ENCODE measurements at regions not wholly inside any gene's neighbourhood (a gene's known extent, or its start where the extent isn't known, plus 50 kb on each side); places are given as distances from the start of the nearest gene placed in this dataset.

DNA sequence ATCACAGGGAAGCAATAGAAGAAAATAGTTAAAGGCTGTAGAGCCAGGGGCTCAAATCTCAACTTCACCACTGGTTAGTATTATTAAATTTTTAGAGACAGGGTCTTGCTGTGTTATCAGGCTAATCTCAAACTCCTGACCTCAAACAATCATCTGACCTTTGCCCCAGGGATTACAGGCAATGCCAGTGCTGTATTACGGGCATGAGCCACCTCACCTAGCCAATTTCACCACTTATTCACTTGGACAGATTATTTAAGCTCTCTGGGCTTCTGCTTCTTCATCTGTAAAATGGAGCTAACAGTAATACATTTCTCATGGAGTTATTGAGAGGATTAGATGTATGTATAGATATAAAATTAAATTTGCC, 155.9 kb upstream of the KLF4 start:
- DNase-seq (ENCODE audit: low read depth): no peak

DNA sequence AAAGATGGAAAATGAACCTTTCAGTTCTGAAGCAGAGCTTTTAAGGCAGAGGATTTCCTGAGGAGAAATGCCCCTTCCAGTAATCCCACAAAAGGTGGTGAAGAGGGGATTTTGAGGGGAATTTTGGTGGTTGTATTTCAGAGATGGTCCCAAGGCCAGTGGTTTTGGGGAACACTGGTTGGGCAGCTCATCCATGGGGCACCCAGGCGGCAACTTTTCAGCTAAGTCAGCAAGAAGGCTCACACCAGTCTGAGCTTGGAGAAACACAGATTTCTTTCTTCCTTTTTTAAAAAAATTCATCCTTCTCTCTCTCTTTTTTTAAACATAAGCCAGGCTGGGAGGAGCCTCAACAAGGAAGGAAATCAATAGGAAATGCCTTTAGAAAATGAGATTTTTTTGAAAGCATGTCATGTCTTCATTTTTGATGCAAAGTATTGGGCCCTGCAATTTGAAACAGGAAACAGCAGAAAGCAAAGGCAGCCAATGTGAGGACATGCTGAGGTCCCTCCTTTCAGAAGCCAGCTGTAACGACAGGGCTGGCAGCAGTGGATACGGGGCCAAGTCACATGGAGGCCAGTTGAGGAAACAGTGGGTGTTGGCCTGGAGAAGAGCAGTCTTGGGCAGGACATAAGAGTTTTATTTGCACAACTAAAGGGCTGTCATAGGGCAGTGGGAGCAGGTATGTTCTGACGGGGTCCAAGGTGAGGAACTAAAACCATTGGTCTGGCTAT, 155.3 kb upstream of the KLF4 start:
- no peak for DNase-seq (ENCODE audit: low read depth)

DNA sequence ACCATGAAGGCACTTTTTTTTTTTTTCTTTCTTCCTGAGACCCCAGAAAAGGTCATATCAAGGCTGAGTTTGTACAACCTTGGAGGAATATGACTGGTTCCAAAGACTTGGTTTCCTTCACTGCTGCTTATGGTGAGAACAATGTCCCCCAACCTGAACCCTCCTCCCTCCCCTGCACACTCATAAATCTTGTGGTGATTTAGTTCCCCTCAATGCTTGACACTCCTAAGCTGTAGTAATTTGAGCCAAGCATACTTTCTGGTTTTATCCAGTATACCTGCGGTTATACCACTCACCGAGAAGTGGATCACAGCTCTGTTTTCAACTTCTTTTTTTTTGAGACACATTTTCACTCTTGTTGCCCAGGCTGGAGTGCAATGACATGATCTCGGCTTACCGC, 149.9 kb upstream of the KLF4 start:
- DNase-seq (ENCODE audit: low read depth): no peak

DNA sequence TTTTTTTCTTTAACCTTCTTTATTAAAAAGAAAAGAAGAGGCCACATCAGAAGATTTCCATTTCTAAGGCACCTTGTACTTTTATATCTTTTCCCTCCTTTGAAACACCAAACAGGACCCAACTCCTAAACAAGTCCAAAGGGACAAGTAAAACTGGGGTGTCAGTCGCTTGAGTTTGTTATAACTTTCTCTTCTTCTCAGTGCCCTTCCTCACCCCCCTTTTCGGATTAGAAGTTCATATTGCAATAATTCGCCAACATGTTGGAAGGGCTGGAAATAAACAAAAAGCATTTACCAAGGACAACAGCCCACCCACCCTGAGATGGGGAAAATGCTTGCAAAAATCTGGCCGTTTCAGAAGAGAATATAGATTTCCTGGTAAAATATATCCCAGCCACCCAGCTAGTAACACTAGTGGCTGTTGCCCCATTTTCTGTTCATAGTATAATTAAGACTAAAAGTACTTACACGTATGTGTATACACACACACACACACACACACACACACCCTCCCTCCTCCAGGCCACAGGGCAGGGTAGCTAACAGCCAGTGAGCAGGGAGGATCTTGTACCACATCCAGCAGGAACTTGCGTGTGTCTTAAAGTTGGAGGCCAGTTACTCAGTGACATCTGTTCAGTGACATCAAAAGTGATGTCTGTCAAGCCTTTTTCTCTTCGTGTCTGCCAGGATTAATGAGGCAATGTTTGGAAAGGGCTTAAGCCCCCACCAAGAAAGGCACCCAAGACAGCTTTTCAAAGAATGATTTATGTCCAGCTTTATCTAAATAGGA, 149.1 kb upstream of the KLF4 start:
- DNase-seq (ENCODE audit: low read depth): no peak

DNA sequence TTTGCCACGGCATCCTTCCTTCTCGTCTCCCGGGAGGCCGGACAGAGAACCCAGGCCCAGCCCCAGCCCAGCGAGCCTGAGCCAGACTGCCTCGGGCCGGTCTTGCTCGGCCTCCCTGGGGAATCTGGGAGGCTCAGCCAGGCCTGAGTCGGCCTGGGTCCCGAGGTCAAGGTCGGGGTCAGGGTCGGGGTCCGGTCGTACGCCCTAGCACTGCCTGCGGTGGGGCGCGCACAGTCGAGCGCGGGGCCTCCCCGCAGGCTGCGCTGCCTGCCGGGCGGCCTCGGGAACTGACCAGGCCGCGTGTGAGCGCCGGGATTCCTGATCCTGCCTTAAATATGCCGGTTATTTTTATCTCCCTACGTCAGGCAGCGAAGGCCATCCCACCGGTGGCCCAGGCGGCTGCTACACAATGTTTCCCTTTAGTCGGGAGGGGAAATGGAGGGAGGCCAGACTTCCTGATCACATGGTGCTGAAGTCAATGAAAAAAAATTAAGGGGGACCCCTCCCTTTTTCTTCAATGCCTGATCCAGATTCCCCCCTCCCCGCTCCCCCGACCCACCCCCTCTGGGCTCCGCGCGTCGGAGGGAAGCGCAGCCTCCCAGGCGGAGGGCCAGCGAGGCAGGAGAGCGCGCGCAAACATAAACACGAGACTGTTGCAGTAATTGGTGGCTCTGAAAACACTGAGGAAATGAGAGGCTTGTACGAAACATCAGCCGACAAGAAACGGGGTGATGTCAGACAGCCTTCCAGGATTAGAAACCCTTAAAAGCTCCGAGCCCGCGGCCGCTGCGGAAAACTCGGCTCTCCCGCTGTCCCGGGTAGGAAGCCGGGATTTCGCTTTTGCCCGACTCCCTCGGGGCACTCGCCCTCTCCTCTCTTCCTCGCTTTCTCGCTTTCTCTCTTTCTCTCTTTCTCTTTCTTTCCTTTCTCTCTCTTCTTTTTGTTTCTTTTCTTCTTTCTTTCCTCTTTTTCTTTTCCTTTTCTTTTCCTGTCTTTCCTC, 148.2 kb upstream of the KLF4 start:
- no peak for DNase-seq (ENCODE audit: low read depth)

DNA sequence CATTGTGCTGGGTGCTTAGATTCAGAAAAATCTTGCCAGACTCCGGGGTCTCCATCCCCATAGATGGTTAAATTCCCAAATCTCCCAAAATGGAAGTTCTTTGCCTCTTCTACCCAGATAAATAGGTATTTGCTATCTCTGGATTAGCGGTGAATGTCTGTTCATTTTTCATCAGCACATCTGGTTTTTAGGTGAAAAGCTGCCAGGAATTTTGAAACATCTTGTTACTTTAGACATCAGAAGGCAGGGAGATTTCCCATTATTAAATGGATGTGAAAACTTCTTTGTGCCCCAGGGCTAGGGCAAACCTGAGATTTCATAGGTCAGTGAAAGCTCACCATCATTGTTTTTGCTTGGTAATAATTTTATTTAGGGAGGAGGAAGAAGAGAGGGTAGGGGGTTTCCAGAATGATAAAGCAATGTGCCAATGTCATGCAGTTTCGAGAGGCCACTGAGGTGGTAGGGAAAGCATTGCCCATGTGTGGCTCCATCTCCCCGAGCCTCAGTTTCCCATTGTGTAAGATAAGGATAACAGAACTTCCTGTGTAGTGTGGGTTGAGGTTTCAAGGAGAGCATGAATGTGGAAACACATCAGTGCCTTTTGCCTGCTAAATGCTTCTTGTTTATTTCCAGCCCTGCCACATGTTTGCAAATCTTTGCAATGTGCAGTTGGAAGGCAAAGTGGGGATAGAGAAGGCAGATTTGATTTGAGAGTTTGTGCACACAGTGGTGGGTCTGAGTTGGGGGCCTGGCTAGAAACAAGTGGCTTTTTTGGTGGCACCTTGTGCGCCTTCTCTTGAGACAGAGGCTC, 147.2 kb upstream of the KLF4 start:
- no peak for DNase-seq (ENCODE audit: low read depth)

DNA sequence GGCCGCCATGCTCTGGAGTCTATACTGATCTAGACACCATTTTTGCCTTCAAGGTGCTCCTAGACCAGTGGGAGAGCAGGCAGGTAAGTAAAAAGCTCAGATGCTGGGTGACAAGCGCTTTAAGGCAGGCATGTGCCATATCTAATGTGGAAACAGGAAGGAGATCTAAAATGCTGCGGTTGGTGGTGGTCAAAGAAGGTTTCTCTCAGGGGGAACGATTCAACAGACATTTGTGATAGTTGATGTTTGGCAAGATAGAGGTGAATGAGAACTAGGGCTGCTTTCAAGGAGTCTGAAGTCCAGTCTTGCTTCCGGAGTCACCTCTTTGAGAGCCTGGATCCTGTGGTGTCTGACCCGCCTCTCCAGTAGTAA, 146.2 kb upstream of the KLF4 start:
- DNase-seq (ENCODE audit: low read depth): no peak

DNA sequence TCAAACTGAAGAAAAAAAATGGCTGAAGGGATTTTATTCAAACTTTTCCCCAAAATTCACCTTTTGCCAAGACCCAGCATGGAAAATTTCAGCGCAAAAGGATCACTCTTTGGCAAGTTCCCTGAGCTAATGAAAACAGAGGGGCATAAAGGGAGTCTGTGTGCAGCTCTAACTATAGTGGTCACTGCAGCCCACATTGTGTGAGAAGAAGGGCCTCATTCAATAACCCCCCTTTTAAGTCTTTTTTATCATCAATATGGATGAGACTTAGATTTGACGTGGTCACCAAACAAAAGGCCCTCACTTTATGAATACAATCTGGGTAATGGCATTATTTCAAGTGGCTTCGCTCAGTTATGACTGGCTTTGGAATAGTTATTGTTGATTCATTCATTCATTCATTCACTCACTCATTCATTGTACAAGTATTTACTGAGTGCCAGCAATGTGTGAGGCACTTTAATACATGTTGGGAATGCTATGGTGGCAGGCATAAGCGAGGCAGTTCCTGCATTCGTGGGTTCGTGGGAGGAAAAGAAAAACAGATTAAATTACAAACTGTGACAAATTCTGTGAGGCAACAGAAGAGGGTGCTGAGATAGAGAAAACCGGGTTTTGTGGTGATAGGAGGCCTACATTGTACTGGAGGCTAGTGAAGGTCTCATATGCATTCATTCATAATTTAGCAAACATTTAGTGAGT, 145.7 kb upstream of the KLF4 start:
- no peak for DNase-seq (ENCODE audit: low read depth)

DNA sequence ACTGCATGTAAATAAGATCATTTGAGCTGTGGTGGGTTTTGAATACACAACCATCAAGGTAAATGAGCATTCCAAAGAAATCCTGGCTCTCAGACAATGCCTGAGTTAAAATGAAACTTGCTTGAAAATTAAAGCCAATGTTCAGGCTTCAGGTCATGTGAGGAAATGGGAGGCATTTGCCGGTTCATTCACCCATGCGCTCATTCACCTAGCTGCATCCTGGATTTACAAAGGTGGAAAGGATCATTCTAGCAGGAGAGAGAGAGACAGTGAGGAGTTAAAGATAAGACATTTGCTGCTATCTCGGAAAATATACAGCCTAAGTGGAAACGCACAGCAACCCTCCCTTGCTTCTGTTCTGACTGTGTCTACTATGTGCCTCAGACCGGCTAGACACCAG, 143.8 kb upstream of the KLF4 start:
- DNase-seq (ENCODE audit: low read depth): no peak

DNA sequence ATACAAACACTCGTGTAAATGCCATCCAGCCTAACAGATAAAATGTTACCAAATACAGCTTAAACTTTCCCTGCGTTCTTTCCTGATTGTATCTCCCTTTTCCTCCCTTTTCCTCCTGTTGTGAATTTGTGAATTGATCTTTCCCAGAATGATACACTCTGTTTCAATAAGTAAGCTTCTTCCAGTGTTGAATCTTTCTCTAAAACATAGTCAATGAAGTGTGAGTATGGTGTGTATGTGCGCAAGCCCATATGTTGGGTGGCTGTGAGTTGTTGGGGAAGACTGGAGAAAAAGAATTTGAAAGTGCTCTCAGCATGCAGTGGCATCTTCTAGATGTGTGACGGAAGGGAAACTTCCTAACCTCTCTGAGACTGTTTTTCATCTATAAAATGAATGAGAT, 143.1 kb upstream of the KLF4 start:
- no peak for DNase-seq (ENCODE audit: low read depth)

DNA sequence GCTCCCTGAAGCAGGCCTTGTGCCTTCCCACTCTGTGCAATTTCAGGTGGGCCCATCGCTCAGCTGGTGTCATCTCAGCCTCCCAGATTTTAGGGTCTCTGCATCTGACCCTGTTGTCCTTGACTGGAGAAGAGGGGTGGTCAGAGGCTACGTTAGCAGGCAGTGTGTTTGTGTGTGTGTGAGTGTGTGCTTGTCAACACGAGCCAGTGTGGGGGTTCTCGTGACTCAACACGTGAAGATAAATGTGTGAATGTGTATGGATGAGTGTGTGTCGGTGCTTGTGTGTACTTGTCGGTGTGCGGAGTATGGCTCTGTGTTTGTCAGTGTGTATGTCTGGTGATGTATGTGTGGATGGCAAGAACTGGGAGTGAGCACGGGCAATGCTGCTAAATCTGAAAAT, 142.6 kb upstream of the KLF4 start:
- DNase-seq (ENCODE audit: low read depth): no peak

DNA sequence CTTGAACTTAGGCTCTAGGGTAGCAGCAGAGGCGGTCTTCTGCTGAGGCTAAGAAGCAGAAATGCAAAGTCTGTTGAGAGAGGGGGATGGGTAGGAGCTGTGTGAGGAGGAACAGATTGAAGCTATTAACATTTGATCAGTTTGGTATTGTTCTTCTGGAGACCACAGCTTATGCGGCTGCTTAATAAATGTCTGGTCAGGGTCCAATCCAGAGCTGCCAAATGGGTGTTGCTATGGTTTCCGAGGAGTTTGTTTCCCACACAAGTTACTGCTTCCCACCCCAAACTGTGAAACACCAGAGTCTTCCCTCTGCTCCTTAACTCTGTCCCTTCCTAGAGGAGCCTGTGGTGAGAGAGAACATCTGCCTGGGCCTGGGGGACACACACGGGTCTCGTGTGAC, 142.2 kb upstream of the KLF4 start:
- DNase-seq (ENCODE audit: low read depth): no peak

DNA sequence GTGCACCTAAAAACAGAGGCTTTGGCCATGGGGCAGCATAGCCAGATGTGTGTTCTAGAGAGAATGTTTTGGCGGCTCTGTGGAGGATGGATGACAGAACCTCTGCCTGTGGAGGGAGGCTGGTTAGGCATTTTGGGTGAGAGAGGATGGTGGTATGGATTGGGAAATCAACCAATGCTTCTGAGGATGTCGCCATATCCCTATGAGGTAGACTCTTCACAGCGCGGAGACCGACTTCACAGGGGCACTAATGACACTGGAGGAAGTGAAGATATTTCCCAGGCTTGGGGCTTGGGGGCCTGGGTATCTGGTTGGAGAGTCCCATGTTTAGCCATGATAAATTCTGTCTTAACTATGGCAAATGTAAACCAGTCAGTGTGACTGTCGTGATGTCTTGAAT, 140.6 kb upstream of the KLF4 start:
- DNase-seq (ENCODE audit: low read depth): no peak

DNA sequence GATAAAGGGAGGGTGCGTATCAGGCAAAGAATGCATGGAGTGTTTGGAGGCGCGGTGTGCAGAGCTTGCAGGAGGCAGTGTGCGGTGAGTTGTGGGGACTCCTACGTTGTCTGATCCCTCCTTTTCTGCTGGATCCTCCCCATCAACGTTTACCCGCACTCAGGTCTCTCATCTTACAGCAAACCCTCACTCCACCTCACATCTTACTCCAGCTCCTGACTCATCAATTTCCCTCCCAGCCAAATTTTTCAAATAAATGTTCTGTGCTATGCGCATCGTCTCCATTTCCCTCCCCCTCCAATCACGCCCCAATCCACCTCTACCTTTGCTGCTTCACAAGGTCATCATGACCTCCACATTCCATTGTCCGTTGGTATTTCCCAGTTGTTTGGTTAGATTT, 138.9 kb upstream of the KLF4 start:
- no peak for DNase-seq (ENCODE audit: low read depth)

DNA sequence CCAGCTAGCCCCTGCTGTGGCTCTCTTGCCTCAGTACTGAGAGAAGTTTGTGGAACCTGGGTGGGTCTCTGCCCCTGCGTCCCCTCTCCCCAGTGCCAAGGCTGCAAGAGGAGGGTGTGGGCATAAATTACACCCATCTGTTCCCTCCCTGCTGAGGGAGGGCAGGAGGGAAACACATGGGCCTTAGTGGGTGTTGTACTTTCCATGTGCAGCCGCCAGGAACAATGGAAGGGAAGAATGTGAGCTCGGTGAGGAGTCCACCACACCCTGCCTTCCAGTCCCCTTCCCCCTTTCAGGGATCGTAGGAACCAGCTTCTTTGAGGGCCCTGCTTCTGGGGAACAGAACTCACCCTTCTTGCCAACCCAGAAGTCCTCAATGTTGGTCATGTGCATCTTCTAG, 138.2 kb upstream of the KLF4 start:
- DNase-seq (ENCODE audit: low read depth): no peak

DNA sequence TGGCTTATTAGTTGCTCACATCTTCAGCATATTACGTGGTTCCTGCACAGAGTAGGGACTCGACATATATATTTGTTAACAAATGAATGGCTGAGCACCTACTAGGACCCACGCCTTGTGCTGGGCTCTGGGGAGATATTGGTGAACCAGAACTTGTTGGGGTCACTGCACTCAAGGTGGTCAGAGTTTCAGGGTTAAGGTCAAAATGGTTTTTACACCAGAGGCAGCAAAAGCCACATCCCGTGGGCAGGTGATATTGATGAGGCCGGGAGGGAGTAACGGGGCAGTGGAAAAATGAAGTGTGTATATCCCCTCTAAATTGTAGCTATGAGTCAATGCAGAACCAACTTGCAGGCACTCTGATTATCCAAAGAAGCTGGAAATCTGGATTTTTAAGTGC, 136.5 kb upstream of the KLF4 start:
- DNase-seq (ENCODE audit: low read depth): no peak

DNA sequence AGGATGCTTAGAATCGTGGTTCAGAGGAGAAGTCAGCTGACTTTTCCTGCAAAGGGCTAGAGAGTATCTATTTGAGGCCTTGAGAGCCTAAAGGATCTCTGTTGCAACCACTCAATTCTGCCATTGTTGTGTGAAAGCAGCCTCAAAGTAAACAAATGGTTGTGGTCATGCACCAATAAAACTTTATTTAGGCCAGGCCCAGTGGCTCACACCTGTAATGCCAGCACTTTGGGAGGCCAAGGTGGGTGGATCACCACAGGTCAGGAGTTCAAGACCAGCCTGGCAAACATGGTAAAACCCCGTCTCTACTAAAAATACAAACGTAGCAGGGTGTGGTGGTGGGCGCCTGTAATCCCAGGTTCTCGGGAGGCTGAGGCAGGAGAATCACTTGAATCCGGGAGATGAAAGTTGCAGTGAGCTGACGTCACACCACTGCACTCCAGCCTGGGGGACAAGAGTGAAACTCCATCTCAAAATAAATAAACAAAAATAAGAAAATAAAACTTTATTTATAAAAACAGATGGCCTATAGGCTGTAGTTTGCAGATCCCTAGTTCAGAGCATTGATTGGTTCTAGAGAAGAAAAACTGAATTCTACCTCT, 135.9 kb upstream of the KLF4 start:
- no peak for DNase-seq (ENCODE audit: low read depth)

DNA sequence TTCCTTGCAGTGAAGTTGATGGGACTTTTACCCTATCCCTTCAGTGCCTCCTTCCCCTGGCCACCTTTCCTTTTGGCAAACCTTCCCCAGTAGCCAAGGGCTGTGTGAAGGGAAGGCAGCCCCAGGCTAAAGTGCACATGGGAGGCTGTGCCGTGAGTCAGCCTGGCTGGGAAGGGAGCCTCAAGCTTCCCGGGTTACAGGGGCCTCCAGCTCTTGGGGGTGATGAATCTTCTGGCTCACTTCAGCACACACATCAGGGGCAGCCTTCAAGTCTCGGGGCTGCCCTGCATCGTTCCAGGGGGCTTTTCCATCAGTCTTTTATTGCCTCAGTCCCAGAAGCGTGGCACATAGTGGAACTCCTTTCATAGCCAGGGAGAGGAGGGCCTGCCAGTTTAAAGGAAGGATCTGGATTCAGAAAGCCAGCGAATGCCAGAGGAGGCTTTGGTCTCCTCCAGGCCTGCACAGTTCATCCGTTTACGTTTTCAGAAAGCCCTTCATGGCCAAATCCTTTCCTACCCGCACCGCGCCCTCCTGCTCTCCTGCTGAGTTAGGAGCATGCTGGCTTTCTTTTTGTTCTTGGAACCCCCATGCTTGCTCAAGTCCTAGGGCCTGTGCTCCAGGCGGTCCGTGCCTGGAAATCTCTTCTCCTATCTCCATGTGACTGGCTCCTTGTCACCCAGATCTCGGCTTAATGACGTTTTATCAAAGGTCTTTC, 134.8 kb upstream of the KLF4 start:
- no peak for DNase-seq (ENCODE audit: low read depth)

DNA sequence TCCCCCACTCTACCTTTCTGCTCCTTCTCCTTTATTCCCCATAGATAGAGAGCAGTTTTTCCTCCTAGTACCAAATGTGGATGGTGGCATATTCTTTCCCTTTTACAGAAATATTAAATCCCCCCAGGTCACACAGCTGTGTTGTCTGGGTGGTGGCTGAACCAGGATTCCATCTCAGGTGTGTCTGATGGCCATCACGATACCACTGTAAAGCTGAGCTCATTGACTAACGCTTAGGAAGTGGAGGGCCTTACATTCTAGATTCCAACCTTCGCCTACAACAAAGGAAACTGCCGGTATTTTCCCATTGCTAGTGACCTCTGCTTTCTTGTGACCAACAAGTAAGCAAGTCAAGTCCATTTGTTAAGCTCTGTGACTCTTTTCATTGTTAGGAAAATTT, 131.9 kb upstream of the KLF4 start:
- no peak for DNase-seq (ENCODE audit: low read depth)

DNA sequence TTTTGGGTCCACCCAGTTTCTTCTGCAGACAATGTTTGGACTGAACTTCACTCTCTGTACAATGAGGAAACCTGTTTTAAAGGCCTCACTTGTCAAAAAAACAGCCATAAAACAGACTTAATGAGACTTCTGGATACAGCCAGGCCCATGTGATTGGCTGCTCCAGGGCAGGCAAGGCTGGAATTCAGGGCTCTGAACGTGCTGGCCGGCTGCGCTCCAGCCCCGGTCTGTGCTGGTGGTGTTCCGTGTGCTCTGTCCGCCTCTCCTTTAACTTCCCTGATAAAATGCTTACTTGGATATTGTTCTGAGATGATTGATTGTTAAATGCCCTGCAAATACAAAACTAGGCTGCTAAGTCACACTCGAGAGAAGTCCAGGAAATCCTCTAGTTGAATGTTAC, 131.2 kb upstream of the KLF4 start:
- no peak for DNase-seq (ENCODE audit: low read depth)

Data from HS-5 (cell line).